Upper lobe of left lung (tissue), 6 donors: ENCODE measurements at regions not wholly inside any gene's neighbourhood (a gene's known extent, or its start where the extent isn't known, plus 50 kb on each side); places are given as distances from the start of the nearest gene placed in this dataset.

Experiments
- ATAC-seq, 2 donors: fragments of 200-7000 bp; cut with Tn5 transposase; one replicate each; pipeline ENCODE4 v1.9.1; 2022; ENCODE audit warnings: mild to moderate bottlenecking in 2 of 2, moderate library complexity in 2 of 2; ENCODE audit not compliant: low FRiP score in 2 of 2
- DNase-seq, 2 donors: peaks; one replicate each; pipeline ENCODE4 v3.0.0-alpha.2; 2019 to 2020
- H3K27ac ChIP-seq, 4 donors: fragments of 200-600 bp; sonication (generic); one replicate each; pipeline ENCODE4 v1.5.1; 2016 to 2019
- H3K27me3 ChIP-seq, 4 donors: fragments of 200-600 bp; sonication (generic); one replicate each; pipeline ENCODE4 v1.5.1; 2017 to 2019
- H3K36me3 ChIP-seq, 4 donors: fragments of 200-600 bp; sonication (generic); one replicate each; pipeline ENCODE4 v1.5.1; 2016 to 2019
- H3K4me1 ChIP-seq, 4 donors: fragments of 200-600 bp; sonication (generic); one replicate each; pipeline ENCODE4 v1.5.1; 2018 to 2019
- H3K4me3 ChIP-seq, 4 donors: fragments of 200-600 bp; sonication (generic); one replicate each; pipeline ENCODE4 v1.5.1; 2017 to 2019; ENCODE audit warnings: mild to moderate bottlenecking in 2 of 4, moderate library complexity in 1 of 4
- H3K9me3 ChIP-seq, 4 donors: fragments of 200-600 bp; sonication (generic); one replicate each; pipeline ENCODE4 v1.5.1; 2018 to 2019
- EP300 ChIP-seq, 4 donors: sonication (generic); formaldehyde crosslinking; IDR thresholded peaks; one replicate each; pipeline ENCODE4 v1.5.1; 2017; ENCODE audit warnings: antibody characterized with exemption in 4 of 4, control low read depth in 2 of 4
- POLR2A ChIP-seq, 4 donors: fragments of 450-650 bp; IDR thresholded peaks; one replicate each; pipeline ENCODE4 v1.5.1; 2016 to 2017; ENCODE audit warnings: antibody characterized with exemption in 4 of 4, mild to moderate bottlenecking in 2 of 4
- POLR2AphosphoS5 ChIP-seq, 2 donors: sonication (generic); formaldehyde crosslinking; IDR thresholded peaks; one replicate each; pipeline ENCODE4 v1.5.1; 2017; ENCODE audit warnings: antibody characterized with exemption in 2 of 2
- WGBS, 2 donors: methylation state at CpG; one replicate each; pipeline ENCODE4 v1.1.5; 2017 to 2018; 5-methylcytosine and 5-hydroxymethylcytosine counted together
- TF ChIP-seq, protein P1 (sequence below), 6 experiments: fragments of 450-650 bp in 4 of 6; fragments of 200-600 bp in 2 of 6; sonication (generic) in 2 of 6; IDR thresholded peaks; one replicate each; pipeline ENCODE4 v1.5.1; 2016 to 2019; ENCODE audit warnings: antibody characterized with exemption in 6 of 6
- donor health status: DM: no; HTN: no; CAD: no; lungs with moderate emphysema.
- donor health status: DM: no; HTN: yes; CAD: no; lungs with severe emphysema.

GRCh38 chr4:132863619-132864018 is 285.5 kb upstream of the PCDH10 start:
- 92 to 94% methylated on average over 1 of the region's 1 CpG for WGBS, 2 donors

DNA sequence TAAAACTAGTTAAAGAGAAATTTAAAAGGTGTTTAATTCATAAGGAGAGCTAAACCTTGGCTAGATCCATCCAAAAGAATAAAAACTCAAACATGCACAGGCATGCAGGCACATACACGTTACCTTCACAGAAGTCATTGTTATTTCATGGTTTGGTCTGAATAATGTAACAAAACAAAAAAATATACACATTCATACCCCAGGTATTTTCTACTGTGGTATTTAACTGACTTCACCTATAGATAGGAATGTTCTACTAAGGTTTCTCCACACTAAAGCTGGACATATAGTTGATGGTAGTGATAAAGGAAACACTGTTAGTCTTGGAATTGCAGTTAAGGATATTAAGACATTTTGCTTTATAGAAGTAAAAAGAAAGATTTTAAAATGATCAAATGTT is 283.6 kb upstream of the PCDH10 start:
- H3K4me1 ChIP-seq: no peaks in the 10 kb centered on the region
- peaks cover 0 to 3% (median 0%) of the 10 kb centered on the region in 4 donors for H3K9me3 ChIP-seq
- no peak for DNase-seq
- TF ChIP-seq EP300 (IDR thresholded peaks at IDR 0.05) (no peak), POLR2AphosphoS5 (IDR thresholded peaks at IDR 0.05) (no peak), POLR2A (IDR thresholded peaks at IDR 0.05) (no peak)
- TF ChIP-seq, protein P1, sequence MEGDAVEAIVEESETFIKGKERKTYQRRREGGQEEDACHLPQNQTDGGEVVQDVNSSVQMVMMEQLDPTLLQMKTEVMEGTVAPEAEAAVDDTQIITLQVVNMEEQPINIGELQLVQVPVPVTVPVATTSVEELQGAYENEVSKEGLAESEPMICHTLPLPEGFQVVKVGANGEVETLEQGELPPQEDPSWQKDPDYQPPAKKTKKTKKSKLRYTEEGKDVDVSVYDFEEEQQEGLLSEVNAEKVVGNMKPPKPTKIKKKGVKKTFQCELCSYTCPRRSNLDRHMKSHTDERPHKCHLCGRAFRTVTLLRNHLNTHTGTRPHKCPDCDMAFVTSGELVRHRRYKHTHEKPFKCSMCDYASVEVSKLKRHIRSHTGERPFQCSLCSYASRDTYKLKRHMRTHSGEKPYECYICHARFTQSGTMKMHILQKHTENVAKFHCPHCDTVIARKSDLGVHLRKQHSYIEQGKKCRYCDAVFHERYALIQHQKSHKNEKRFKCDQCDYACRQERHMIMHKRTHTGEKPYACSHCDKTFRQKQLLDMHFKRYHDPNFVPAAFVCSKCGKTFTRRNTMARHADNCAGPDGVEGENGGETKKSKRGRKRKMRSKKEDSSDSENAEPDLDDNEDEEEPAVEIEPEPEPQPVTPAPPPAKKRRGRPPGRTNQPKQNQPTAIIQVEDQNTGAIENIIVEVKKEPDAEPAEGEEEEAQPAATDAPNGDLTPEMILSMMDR (IDR thresholded peaks at IDR 0.05): no peak
- no peaks in the 10 kb centered on the region for H3K36me3 ChIP-seq
- no peak overlapping the region for H3K27ac ChIP-seq
- no peak overlapping the region for H3K4me3 ChIP-seq
- no peaks in the 10 kb centered on the region for H3K27me3 ChIP-seq
- no peak for ATAC-seq
- 79 to 83% methylated on average over 1 of the region's 1 CpG for WGBS, 2 donors

More at GRCh38 chr4:132863619-132864018, 285.5 kb upstream of the PCDH10 start:
- Histone ChIP-seq H3K4me1 (no peaks in the 10 kb centered on the region), H3K4me3 (no peak overlapping the region), H3K27me3 (no peaks in the 10 kb centered on the region), H3K27ac (no peak overlapping the region), H3K36me3 (no peaks in the 10 kb centered on the region), H3K9me3 (peaks cover 0 to 3% (median 0%) of the 10 kb centered on the region in 4 donors)
- TF ChIP-seq, protein P1 (IDR thresholded peaks at IDR 0.05): no peak
- no peak for TF ChIP-seq EP300 (IDR thresholded peaks at IDR 0.05)
- TF ChIP-seq POLR2A (IDR thresholded peaks at IDR 0.05): no peak
- TF ChIP-seq POLR2AphosphoS5 (IDR thresholded peaks at IDR 0.05): no peak
- DNase-seq (no peak), ATAC-seq (no peak)

DNA sequence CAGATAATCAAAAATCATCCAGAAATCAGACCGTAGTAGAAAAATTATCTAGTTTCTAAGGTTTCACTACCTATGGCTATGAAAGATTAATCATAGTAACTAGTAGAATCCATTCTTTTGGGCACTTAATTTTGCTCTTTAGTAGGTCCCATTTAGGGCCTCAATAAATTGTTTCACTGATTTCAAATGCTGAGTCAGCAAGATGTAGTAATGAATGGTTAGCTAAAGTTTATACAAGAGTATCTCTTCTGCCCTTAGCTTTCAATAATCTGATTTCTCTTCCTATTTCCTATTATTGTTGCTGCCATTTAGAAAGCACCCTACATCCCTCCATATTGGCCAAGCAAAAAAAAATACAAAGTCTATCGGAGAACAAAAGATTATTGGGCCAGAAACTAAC is 283.2 kb upstream of the PCDH10 start:
- no peak for DNase-seq
- no peak for ATAC-seq
- H3K27ac ChIP-seq: no peak overlapping the region
- peaks cover 0 to 3% (median 0%) of the 10 kb centered on the region in 4 donors for H3K9me3 ChIP-seq
- TF ChIP-seq EP300 (IDR thresholded peaks at IDR 0.05) (no peak), POLR2AphosphoS5 (IDR thresholded peaks at IDR 0.05) (no peak), POLR2A (IDR thresholded peaks at IDR 0.05) (no peak)
- H3K4me1 ChIP-seq: no peaks in the 10 kb centered on the region
- no peaks in the 10 kb centered on the region for H3K27me3 ChIP-seq
- no peak overlapping the region for H3K4me3 ChIP-seq
- WGBS, 2 donors: 93 to 94% methylated on average over 2 of the region's 2 CpGs
- H3K36me3 ChIP-seq: no peaks in the 10 kb centered on the region

DNA sequence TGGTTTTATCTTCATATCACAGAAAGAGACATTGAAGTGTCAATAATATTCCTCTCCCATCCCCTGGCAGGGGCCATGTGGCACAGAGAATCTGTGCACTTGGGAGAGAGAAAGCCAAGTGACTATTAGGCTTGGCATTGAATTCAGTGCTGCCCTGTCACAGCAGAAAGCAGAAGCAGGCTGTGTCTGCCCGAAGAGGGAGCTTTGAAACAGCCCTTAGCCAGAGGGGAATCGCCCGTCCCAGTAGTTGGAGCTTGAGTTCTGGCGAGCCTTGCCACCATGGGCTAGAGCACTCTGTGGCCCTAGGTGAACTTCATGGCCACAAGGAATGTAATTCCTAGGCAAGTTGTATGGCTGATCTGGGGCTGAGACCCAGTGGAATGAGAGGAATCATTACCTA is 282.5 kb upstream of the PCDH10 start:
- H3K27ac ChIP-seq: no peak overlapping the region

DNA sequence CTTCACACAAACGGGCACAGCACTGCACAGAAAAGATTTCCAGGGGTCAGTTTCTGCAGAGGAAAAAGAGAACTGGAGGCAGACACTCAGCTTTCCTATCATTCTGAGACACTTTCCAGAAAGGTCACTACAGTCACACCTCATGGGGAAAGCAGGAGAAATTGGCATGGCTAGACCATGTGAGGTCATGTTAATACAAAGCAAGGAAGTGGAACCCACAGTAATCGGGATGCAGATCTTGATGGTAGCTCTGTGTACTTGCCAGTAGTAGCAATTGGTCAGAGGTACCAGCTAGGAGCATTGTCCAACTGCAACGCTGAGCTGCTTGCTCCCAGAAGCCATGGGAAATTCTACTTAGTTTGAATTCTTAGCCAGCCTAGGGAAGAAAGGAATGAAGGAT is 255.3 kb upstream of the PCDH10 start:
- TF ChIP-seq POLR2A (IDR thresholded peaks at IDR 0.05) (no peak), POLR2AphosphoS5 (IDR thresholded peaks at IDR 0.05) (no peak), EP300 (IDR thresholded peaks at IDR 0.05) (no peak)
- TF ChIP-seq, protein P1 (IDR thresholded peaks at IDR 0.05): no peak
- Histone ChIP-seq H3K4me1 (no peaks in the 10 kb centered on the region), H3K27me3 (no peaks in the 10 kb centered on the region), H3K9me3 (no peaks in the 10 kb centered on the region), H3K4me3 (no peak overlapping the region), H3K36me3 (no peaks in the 10 kb centered on the region), H3K27ac (no peak overlapping the region)
- 60 to 70% methylated on average over 3 of the region's 3 CpGs for WGBS, 2 donors
- ATAC-seq: no peak
- no peak for DNase-seq

More for the DNA sequence above, 282.5 kb upstream of the PCDH10 start:
- no peak overlapping the region for H3K4me3 ChIP-seq
- no peaks in the 10 kb centered on the region for H3K36me3 ChIP-seq
- no peaks in the 10 kb centered on the region for H3K4me1 ChIP-seq
- TF ChIP-seq POLR2A (IDR thresholded peaks at IDR 0.05) (no peak), POLR2AphosphoS5 (IDR thresholded peaks at IDR 0.05) (no peak), EP300 (IDR thresholded peaks at IDR 0.05) (no peak)
- TF ChIP-seq, protein P1 (IDR thresholded peaks at IDR 0.05): no peak
- H3K9me3 ChIP-seq: peaks cover 0 to 3% (median 0%) of the 10 kb centered on the region in 4 donors
- ATAC-seq: no peak
- no peaks in the 10 kb centered on the region for H3K27me3 ChIP-seq
- no peak for DNase-seq
- WGBS, 2 donors: 77 to 84% methylated on average over 4 of the region's 4 CpGs
